ENCODE measurements at regions not wholly inside any gene's neighbourhood (a gene's known extent, or its start where the extent isn't known, plus 50 kb on each side); places are given as distances from the start of the nearest gene placed in this dataset.
A peak's percentile ranks its signal among the peaks of the same experiment; 100 is the strongest.

- H3K9ac ChIP-seq (ENCODE audit: low read length in 5 of 5), result no peak overlapping the region
- no peak overlapping the region for H3K27ac ChIP-seq (ENCODE audit: low read depth, low read length)
- H3K4me3 ChIP-seq (ENCODE audit: low read depth in 1 of 5, low read length in 5 of 5), result no peak overlapping the region
- no peaks in the 10 kb centered on the region for H3K27me3 ChIP-seq (ENCODE audit: control insufficient read depth in 5 of 5, insufficient read depth in 4 of 5, low read length in 5 of 5)
- H3K36me3 ChIP-seq (ENCODE audit: control insufficient read depth in 5 of 5, insufficient read depth in 5 of 5, low read length in 5 of 5), result no peaks in the 10 kb centered on the region
- no peaks in the 10 kb centered on the region for H3K9me3 ChIP-seq (ENCODE audit: control insufficient read depth in 5 of 5, low read length in 5 of 5)
- peaks cover 0 to 44% (median 35%) of the 10 kb centered on the region in 5 donors for H3K4me1 ChIP-seq (ENCODE audit: control insufficient read depth in 5 of 5, insufficient read depth in 5 of 5, low read length in 5 of 5)
These were observed 701.7 kb upstream of the CITED2 start for GRCh38 chr6:140076105-140076504.

- H3K4me3 ChIP-seq (ENCODE audit: low read depth in 1 of 5, low read length in 5 of 5), result no peak overlapping the region
- H3K9me3 ChIP-seq (ENCODE audit: control insufficient read depth in 5 of 5, low read length in 5 of 5), result no peaks in the 10 kb centered on the region
- H3K9ac ChIP-seq (ENCODE audit: low read length in 5 of 5), result no peak overlapping the region
- H3K27me3 ChIP-seq (ENCODE audit: control insufficient read depth in 5 of 5, insufficient read depth in 4 of 5, low read length in 5 of 5), result no peaks in the 10 kb centered on the region
- H3K4me1 ChIP-seq (ENCODE audit: control insufficient read depth in 5 of 5, insufficient read depth in 5 of 5, low read length in 5 of 5), result peaks cover 0 to 32% (median 29%) of the 10 kb centered on the region in 5 donors
- H3K36me3 ChIP-seq (ENCODE audit: control insufficient read depth in 5 of 5, insufficient read depth in 5 of 5, low read length in 5 of 5), result no peaks in the 10 kb centered on the region
- H3K27ac ChIP-seq (ENCODE audit: low read depth, low read length), result no peak overlapping the region
These were observed 699.0 kb upstream of the CITED2 start for GRCh38 chr6:140073456-140073855.

DNA sequence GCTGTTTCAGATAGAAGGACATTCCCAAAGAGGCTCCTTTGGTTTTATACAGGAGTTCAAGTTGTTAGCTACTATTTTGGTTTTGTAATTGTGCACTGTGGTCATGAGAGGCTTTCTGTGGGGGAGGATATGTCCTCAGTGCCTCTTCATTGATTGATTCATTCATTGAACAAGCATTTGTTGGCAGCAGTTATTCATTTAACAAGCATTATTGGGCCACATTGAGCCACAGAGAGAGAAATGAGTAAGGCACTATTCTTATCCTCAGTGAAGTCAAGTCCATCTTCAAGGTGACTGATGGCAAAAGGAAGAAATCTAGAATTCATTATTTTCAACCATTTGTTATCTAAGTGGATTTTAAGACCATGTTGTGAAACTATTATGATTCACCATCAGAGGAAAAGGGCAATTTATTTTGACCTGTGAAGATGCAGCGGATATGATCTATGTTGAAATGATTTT lies 697.2 kb upstream of the CITED2 start:
- no peaks in the 10 kb centered on the region for H3K36me3 ChIP-seq (ENCODE audit: control insufficient read depth in 5 of 5, insufficient read depth in 5 of 5, low read length in 5 of 5)
- peaks cover 0 to 23% (median 20%) of the 10 kb centered on the region in 5 donors for H3K4me1 ChIP-seq (ENCODE audit: control insufficient read depth in 5 of 5, insufficient read depth in 5 of 5, low read length in 5 of 5)
- H3K9me3 ChIP-seq (ENCODE audit: control insufficient read depth in 5 of 5, low read length in 5 of 5), result no peaks in the 10 kb centered on the region
- H3K9ac ChIP-seq (ENCODE audit: low read length in 5 of 5), result no peak overlapping the region
- no peaks in the 10 kb centered on the region for H3K27me3 ChIP-seq (ENCODE audit: control insufficient read depth in 5 of 5, insufficient read depth in 4 of 5, low read length in 5 of 5)
- peak overlapping the region; percentile 25 for H3K27ac ChIP-seq (ENCODE audit: low read depth, low read length)
- H3K4me3 ChIP-seq (ENCODE audit: low read depth in 1 of 5, low read length in 5 of 5), result no peak overlapping the region

GRCh38 chr6:140070846-140071473 lies 696.5 kb upstream of the CITED2 start:
- H3K9ac ChIP-seq (ENCODE audit: low read length in 5 of 5), result no peak overlapping the region
- no peak overlapping the region for H3K4me3 ChIP-seq (ENCODE audit: low read depth in 1 of 5, low read length in 5 of 5)
- no peaks in the 10 kb centered on the region for H3K9me3 ChIP-seq (ENCODE audit: control insufficient read depth in 5 of 5, low read length in 5 of 5)
- H3K4me1 ChIP-seq (ENCODE audit: control insufficient read depth in 5 of 5, insufficient read depth in 5 of 5, low read length in 5 of 5), result peaks cover 0 to 23% (median 20%) of the 10 kb centered on the region in 5 donors
- peak overlapping the region; percentile 25 for H3K27ac ChIP-seq (ENCODE audit: low read depth, low read length)
- no peaks in the 10 kb centered on the region for H3K36me3 ChIP-seq (ENCODE audit: control insufficient read depth in 5 of 5, insufficient read depth in 5 of 5, low read length in 5 of 5)
- H3K27me3 ChIP-seq (ENCODE audit: control insufficient read depth in 5 of 5, insufficient read depth in 4 of 5, low read length in 5 of 5), result no peaks in the 10 kb centered on the region

DNA sequence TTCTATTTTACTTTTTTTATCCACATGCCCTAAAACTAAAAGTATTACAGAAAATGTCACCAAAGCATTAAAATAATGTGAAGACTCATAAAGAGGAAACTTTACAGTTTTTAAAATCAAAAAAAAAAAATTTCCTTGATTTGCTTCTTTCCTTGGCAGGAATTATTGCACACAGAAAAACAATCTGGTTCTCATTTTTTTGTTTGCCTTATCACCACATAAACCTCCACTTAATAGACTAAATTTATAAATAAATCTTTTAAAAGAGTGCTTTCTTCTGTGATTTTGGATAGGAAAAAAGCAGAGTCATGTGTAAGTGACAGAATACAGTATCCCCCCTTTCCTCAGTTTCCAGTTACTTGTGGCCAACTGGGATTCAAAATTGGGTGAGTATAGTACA lies 695.1 kb upstream of the CITED2 start:
- H3K36me3 ChIP-seq (ENCODE audit: control insufficient read depth in 5 of 5, insufficient read depth in 5 of 5, low read length in 5 of 5), result no peaks in the 10 kb centered on the region
- no peak overlapping the region for H3K4me3 ChIP-seq (ENCODE audit: low read depth in 1 of 5, low read length in 5 of 5)
- H3K27me3 ChIP-seq (ENCODE audit: control insufficient read depth in 5 of 5, insufficient read depth in 4 of 5, low read length in 5 of 5), result no peaks in the 10 kb centered on the region
- peaks cover 0 to 23% (median 20%) of the 10 kb centered on the region in 5 donors for H3K4me1 ChIP-seq (ENCODE audit: control insufficient read depth in 5 of 5, insufficient read depth in 5 of 5, low read length in 5 of 5)
- no peak overlapping the region for H3K27ac ChIP-seq (ENCODE audit: low read depth, low read length)
- no peaks in the 10 kb centered on the region for H3K9me3 ChIP-seq (ENCODE audit: control insufficient read depth in 5 of 5, low read length in 5 of 5)
- H3K9ac ChIP-seq (ENCODE audit: low read length in 5 of 5), result no peak overlapping the region

DNA sequence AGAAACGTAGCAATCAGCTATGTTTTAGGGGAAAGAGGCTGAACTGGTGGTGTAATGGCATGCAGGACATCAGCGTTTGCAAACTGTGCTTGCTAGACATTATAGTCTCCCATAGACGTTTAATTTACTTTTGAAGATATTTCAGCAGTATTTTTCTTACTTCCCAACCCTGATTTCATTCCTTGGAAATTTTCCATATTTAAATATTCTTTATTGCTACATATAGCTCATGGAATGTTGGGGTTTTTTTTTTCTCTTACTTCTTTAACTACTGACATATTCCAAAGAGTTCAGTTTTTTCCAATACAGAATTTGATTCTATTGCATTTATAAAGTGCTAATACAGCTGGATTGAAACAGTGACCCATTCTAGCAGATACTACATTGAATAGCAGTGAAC lies 694.4 kb upstream of the CITED2 start:
- H3K4me1 ChIP-seq (ENCODE audit: control insufficient read depth in 5 of 5, insufficient read depth in 5 of 5, low read length in 5 of 5), result peaks cover 0 to 25% (median 23%) of the 10 kb centered on the region in 5 donors
- H3K9ac ChIP-seq (ENCODE audit: low read length in 5 of 5), result no peak overlapping the region
- H3K36me3 ChIP-seq (ENCODE audit: control insufficient read depth in 5 of 5, insufficient read depth in 5 of 5, low read length in 5 of 5), result no peaks in the 10 kb centered on the region
- no peak overlapping the region for H3K4me3 ChIP-seq (ENCODE audit: low read depth in 1 of 5, low read length in 5 of 5)
- no peaks in the 10 kb centered on the region for H3K9me3 ChIP-seq (ENCODE audit: control insufficient read depth in 5 of 5, low read length in 5 of 5)
- no peaks in the 10 kb centered on the region for H3K27me3 ChIP-seq (ENCODE audit: control insufficient read depth in 5 of 5, insufficient read depth in 4 of 5, low read length in 5 of 5)
- H3K27ac ChIP-seq (ENCODE audit: low read depth, low read length), result no peak overlapping the region

DNA sequence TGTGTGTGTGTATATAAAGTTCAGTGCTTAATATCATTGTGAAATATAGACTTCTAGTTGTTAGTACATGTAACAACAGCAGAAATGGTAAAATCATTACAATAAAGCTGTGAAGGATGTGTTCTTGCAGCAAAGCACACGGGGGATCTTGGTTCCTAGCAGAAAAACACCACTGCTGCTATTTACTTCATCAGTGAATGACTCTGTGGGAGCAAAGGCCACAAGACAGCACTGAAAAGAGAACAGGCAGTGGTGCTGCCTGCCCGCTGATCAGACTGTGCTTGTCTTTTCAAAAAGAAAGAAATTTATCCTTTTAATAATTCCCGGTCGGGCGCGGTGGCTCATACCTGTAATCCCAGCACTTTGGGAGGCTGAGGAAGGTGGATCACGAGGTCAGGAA lies 689.9 kb upstream of the CITED2 start:
- Histone ChIP-seq H3K4me3 (ENCODE audit: low read depth in 1 of 5, low read length in 5 of 5) (no peak overlapping the region), H3K27ac (ENCODE audit: low read depth, low read length) (no peak overlapping the region), H3K27me3 (ENCODE audit: control insufficient read depth in 5 of 5, insufficient read depth in 4 of 5, low read length in 5 of 5) (no peaks in the 10 kb centered on the region), H3K36me3 (ENCODE audit: control insufficient read depth in 5 of 5, insufficient read depth in 5 of 5, low read length in 5 of 5) (no peaks in the 10 kb centered on the region), H3K9ac (ENCODE audit: low read length in 5 of 5) (no peak overlapping the region), H3K4me1 (ENCODE audit: control insufficient read depth in 5 of 5, insufficient read depth in 5 of 5, low read length in 5 of 5) (peaks cover 4 to 33% (median 21%) of the 10 kb centered on the region in 5 donors), H3K9me3 (ENCODE audit: control insufficient read depth in 5 of 5, low read length in 5 of 5) (no peaks in the 10 kb centered on the region)

DNA sequence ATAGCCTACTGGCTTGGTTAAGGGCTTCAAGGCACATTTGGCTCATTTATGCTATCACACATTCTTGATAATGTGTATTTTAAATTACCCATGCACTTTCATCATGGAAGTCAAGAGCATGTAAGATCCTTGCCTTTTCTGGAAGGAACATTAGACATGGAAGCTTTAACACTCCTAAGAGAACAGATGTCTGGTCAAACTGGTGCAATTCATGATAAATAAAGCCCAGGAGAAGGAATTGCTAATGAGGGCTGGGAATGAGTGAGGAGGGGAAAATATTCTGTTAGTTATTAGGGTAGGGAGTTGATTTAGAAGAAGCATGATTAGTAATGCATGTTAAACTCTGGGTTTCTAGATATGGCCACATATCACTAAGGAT lies 688.6 kb upstream of the CITED2 start:
- Histone ChIP-seq H3K9ac (ENCODE audit: low read length in 5 of 5) (no peak overlapping the region), H3K27ac (ENCODE audit: low read depth, low read length) (peak overlapping the region; percentile 91), H3K4me1 (ENCODE audit: control insufficient read depth in 5 of 5, insufficient read depth in 5 of 5, low read length in 5 of 5) (peaks cover 4 to 33% (median 21%) of the 10 kb centered on the region in 5 donors), H3K27me3 (ENCODE audit: control insufficient read depth in 5 of 5, insufficient read depth in 4 of 5, low read length in 5 of 5) (no peaks in the 10 kb centered on the region), H3K9me3 (ENCODE audit: control insufficient read depth in 5 of 5, low read length in 5 of 5) (no peaks in the 10 kb centered on the region), H3K36me3 (ENCODE audit: control insufficient read depth in 5 of 5, insufficient read depth in 5 of 5, low read length in 5 of 5) (no peaks in the 10 kb centered on the region), H3K4me3 (ENCODE audit: low read depth in 1 of 5, low read length in 5 of 5) (no peak overlapping the region)

- no peaks in the 10 kb centered on the region for H3K9me3 ChIP-seq (ENCODE audit: control insufficient read depth in 5 of 5, low read length in 5 of 5)
- H3K27ac ChIP-seq (ENCODE audit: low read depth, low read length), result peak overlapping the region; percentile 91
- H3K4me3 ChIP-seq (ENCODE audit: low read depth in 1 of 5, low read length in 5 of 5), result no peak overlapping the region
- no peaks in the 10 kb centered on the region for H3K27me3 ChIP-seq (ENCODE audit: control insufficient read depth in 5 of 5, insufficient read depth in 4 of 5, low read length in 5 of 5)
- H3K4me1 ChIP-seq (ENCODE audit: control insufficient read depth in 5 of 5, insufficient read depth in 5 of 5, low read length in 5 of 5), result peaks cover 4 to 33% (median 21%) of the 10 kb centered on the region in 5 donors
- peak overlapping the region in 1 of 5 donors; percentile 57 for H3K9ac ChIP-seq (ENCODE audit: low read length in 5 of 5)
- no peaks in the 10 kb centered on the region for H3K36me3 ChIP-seq (ENCODE audit: control insufficient read depth in 5 of 5, insufficient read depth in 5 of 5, low read length in 5 of 5)
These were observed 687.9 kb upstream of the CITED2 start for GRCh38 chr6:140062043-140063020.
